HepG2 (cell line): ENCODE measurements at regions not wholly inside any gene's neighbourhood (a gene's known extent, or its start where the extent isn't known, plus 50 kb on each side); places are given as distances from the start of the nearest gene placed in this dataset.

Experiments used
- ATAC-seq: fragments of 200-7000 bp; cut with Tn5 transposase; 3 replicates; pipeline ENCODE4 v1.9.1; 2020; ENCODE audit warnings: mild to moderate bottlenecking, moderate library complexity
- BruUV-seq: library from RNA; stranded (reverse); fragments of 400-500 nt; replicated peaks from 2 replicates; lab custom pipeline; 2021; lab: Mats Ljungman, UMichigan
- CTCF ChIA-PET: fragments of 300-600 bp; formaldehyde crosslinking; extraction: SDS; loops from one replicate; lab custom pipeline; 2021; ENCODE audit warnings: low total read pairs, inconsistent platforms, low intra/inter-chr PET ratio; lab: Yijun Ruan, JAX
- POLR2A ChIA-PET: fragments of 350-600 bp; sonication (Branson Sonifier 250); formaldehyde crosslinking; loops from one replicate; lab custom pipeline; 2020; ENCODE audit warnings: antibody characterized with exemption, inconsistent platforms; lab: Yijun Ruan, JAX
- DNase-seq: peaks from one replicate; pipeline ENCODE4 v3.0.0-alpha.2; 2015; ENCODE audit warnings: low spot score
- FAIRE-seq: peaks from 3 replicates; lab custom pipeline; 2011; peaks lifted over from hg19 to GRCh38; lab: Jason Lieb, UNC
- H2AFZ ChIP-seq: one replicate; pipeline ENCODE4 v1.6.1; 2011; ENCODE audit warnings: low read length, inconsistent platforms
- H3K27ac ChIP-seq: fragments of 300-600 bp; 3 replicates; pipeline ENCODE4 v1.8.0; 2011; ENCODE audit warnings: mixed run types, mild to moderate bottlenecking, mixed read lengths, low read length, inconsistent platforms; ENCODE audit not compliant: insufficient read depth; ENCODE audit errors: extremely low read length
- H3K27me3 ChIP-seq, 2 experiments: fragments of 200-600 bp in 1 of 2; 2 replicates in 1 of 2; 3 replicates in 1 of 2; pipeline versions ENCODE4 v1.6.0 to v1.8.0; 2011; ENCODE audit warnings: low read length in 2 of 2, mild to moderate bottlenecking in 2 of 2, moderate library complexity in 2 of 2, inconsistent platforms in 1 of 2; ENCODE audit not compliant: insufficient read depth in 2 of 2, control insufficient read depth in 1 of 2
- H3K36me3 ChIP-seq, 2 experiments: fragments of 200-600 bp in 1 of 2; replicated peaks in 1 of 2; 2 replicates in 1 of 2; 3 replicates in 1 of 2; pipeline versions ENCODE4 v1.5.1 to v1.8.0; 2011; ENCODE audit warnings: low read length in 2 of 2, inconsistent platforms in 1 of 2; ENCODE audit not compliant: insufficient read depth in 2 of 2, control insufficient read depth in 1 of 2
- H3K4me1 ChIP-seq: 2 replicates; pipeline ENCODE4 v1.5.1; 2012; ENCODE audit warnings: low read length, inconsistent platforms; ENCODE audit not compliant: insufficient read depth
- H3K4me2 ChIP-seq: 2 replicates; pipeline ENCODE4 v1.6.0; 2011; ENCODE audit warnings: low read depth, low read length, inconsistent platforms
- H3K4me3 ChIP-seq, 3 experiments: fragments of 200-600 bp in 1 of 3; sonication (generic), shearing (Covaris generic) in 1 of 3; replicated peaks in 1 of 3; 2 replicates each; pipeline ENCODE4 v1.5.1; 2011 to 2016; ENCODE audit warnings: low read length in 3 of 3, inconsistent platforms in 2 of 3, low read depth in 2 of 3, mild to moderate bottlenecking in 2 of 3, control low read depth in 1 of 3, mixed read lengths in 1 of 3; ENCODE audit not compliant: insufficient read depth in 1 of 3
- H3K79me2 ChIP-seq: one replicate; pipeline ENCODE4 v1.6.1; 2011; ENCODE audit warnings: low read length, inconsistent platforms; ENCODE audit not compliant: insufficient read depth
- H3K9ac ChIP-seq: 2 replicates; pipeline ENCODE4 v1.6.0; 2011; ENCODE audit warnings: mild to moderate bottlenecking, low read depth, low read length, inconsistent platforms; ENCODE audit not compliant: insufficient read depth
- H3K9me3 ChIP-seq: 2 replicates; pipeline ENCODE4 v1.5.1; 2012; ENCODE audit warnings: mild to moderate bottlenecking, low read length
- H4K20me1 ChIP-seq: 2 replicates; pipeline ENCODE4 v1.6.0; 2011; ENCODE audit warnings: inconsistent platforms, mild to moderate bottlenecking, low read length, moderate library complexity; ENCODE audit not compliant: insufficient read depth
- AHDC1 ChIP-seq: sonication (generic); formaldehyde crosslinking; IDR thresholded peaks from 2 replicates; pipeline ENCODE4 v1.5.1; 2020; ENCODE audit warnings: mild to moderate bottlenecking, missing genetic modification reagents, borderline replicate concordance
- HIVEP1 ChIP-seq: sonication (generic); formaldehyde crosslinking; IDR thresholded peaks from 2 replicates; pipeline ENCODE4 v1.4.0; 2020; ENCODE audit warnings: mild to moderate bottlenecking, missing genetic modification reagents
- HMGA1 ChIP-seq: sonication (generic); formaldehyde crosslinking; conservative IDR thresholded peaks from 2 replicates; pipeline ENCODE4 v1.4.0; 2020; ENCODE audit warnings: missing genetic modification reagents
- KDM5B ChIP-seq: sonication (generic); formaldehyde crosslinking; IDR thresholded peaks from 2 replicates; pipeline ENCODE4 v1.4.0; 2020; ENCODE audit warnings: missing genetic modification reagents, mild to moderate bottlenecking, borderline replicate concordance
- KLF9 ChIP-seq: IDR thresholded peaks from 2 replicates; pipeline ENCODE4 v1.6.1; 2016; ENCODE audit warnings: low read depth
- MAX ChIP-seq: IDR thresholded peaks from 2 replicates; pipeline ENCODE4 v1.6.1; 2012; ENCODE audit warnings: inconsistent platforms
- MED8 ChIP-seq: sonication (generic); formaldehyde crosslinking; IDR thresholded peaks from 2 replicates; pipeline ENCODE4 v1.8.1; 2023; ENCODE audit warnings: mild to moderate bottlenecking, missing genetic modification reagents; ENCODE audit not compliant: insufficient replicate concordance
- MXD1 ChIP-seq: sonication (generic); formaldehyde crosslinking; IDR thresholded peaks from 2 replicates; pipeline ENCODE4 v1.4.0; 2020; ENCODE audit warnings: mild to moderate bottlenecking, missing genetic modification reagents
- RFX3 ChIP-seq: IDR thresholded peaks from 2 replicates; pipeline ENCODE4 v1.6.1; 2016; ENCODE audit warnings: missing biosample characterization, missing genetic modification reagents
- SP4 ChIP-seq: sonication (generic); formaldehyde crosslinking; IDR thresholded peaks from 2 replicates; pipeline ENCODE4 v1.8.1; 2023; ENCODE audit warnings: mild to moderate bottlenecking, missing genetic modification reagents
- TSC22D2 ChIP-seq: sonication (generic); formaldehyde crosslinking; IDR thresholded peaks from 2 replicates; pipeline ENCODE4 v1.5.1; 2020; ENCODE audit warnings: missing genetic modification reagents, mild to moderate bottlenecking, borderline replicate concordance
- YEATS4 ChIP-seq: sonication (generic); formaldehyde crosslinking; IDR thresholded peaks from 2 replicates; pipeline ENCODE4 v1.4.0; 2020; ENCODE audit warnings: missing genetic modification reagents, borderline replicate concordance
- ZMAT3 ChIP-seq: sonication (generic); formaldehyde crosslinking; conservative IDR thresholded peaks from 2 replicates; pipeline ENCODE4 v1.7.0; 2021; ENCODE audit warnings: missing genetic modification reagents
- ZNF10 ChIP-seq: sonication (generic); formaldehyde crosslinking; IDR thresholded peaks from 2 replicates; pipeline ENCODE4 v1.4.0; 2020; ENCODE audit warnings: mild to moderate bottlenecking, low read depth, missing genetic modification reagents, borderline replicate concordance
- ZNF34 ChIP-seq: sonication (generic); formaldehyde crosslinking; IDR thresholded peaks from 2 replicates; pipeline ENCODE4 v1.4.0; 2020; ENCODE audit warnings: mild to moderate bottlenecking, missing genetic modification reagents, borderline replicate concordance
- ZNF552 ChIP-seq: sonication (generic); formaldehyde crosslinking; IDR thresholded peaks from 2 replicates; pipeline ENCODE4 v1.9.0; 2022; ENCODE audit warnings: missing genetic modification reagents, mild to moderate bottlenecking, borderline replicate concordance
- ZNF773 ChIP-seq: sonication (generic); formaldehyde crosslinking; IDR thresholded peaks from 2 replicates; pipeline ENCODE4 v1.4.0; 2020; ENCODE audit warnings: missing genetic modification reagents, borderline replicate concordance
- WGBS: methylation state at CpG from one replicate; pipeline ENCODE4 v1.1.6; 2017; ENCODE audit warnings: low lambda C conversion rate; 5-methylcytosine and 5-hydroxymethylcytosine counted together
- in situ Hi-C: cut with HindIII; loops from 2 replicates; pipeline ENCODE4 v1.10.0; 2017; ENCODE audit warnings: low pct_unique_long_range_greater_than_20kb; ENCODE audit not compliant: extremely low pct_ligation_motif_present
- intact Hi-C: fragments of 100-400 bp; cut with micrococcal nuclease; formaldehyde crosslinking; loops from one replicate; pipeline ENCODE4 v1.10.0; 2022; ENCODE audit not compliant: unreplicated experiment

GRCh38 chr2:9692456-9693195 is 61.8 kb upstream of the YWHAQ start:
- Histone ChIP-seq H3K27ac (no peak overlapping the region), H3K4me1 (peaks cover 3% of the 10 kb centered on the region), H3K36me3 (no peaks in the 10 kb centered on the region), H3K9ac (no peak overlapping the region), H3K4me3 (no peak overlapping the region), H3K4me2 (no peak overlapping the region), H4K20me1 (no peaks in the 10 kb centered on the region), H3K9me3 (no peaks in the 10 kb centered on the region), H3K79me2 (no peaks in the 10 kb centered on the region), H2AFZ (no peak overlapping the region), H3K27me3 (peaks cover 2 to 29% of the 10 kb centered on the region in 2 experiments)
- no peak for FAIRE-seq
- in situ Hi-C loops: no loop called here
- POLR2A ChIA-PET: no interaction called here
- intact Hi-C loops: no loop called here
- no peak for DNase-seq
- 49% methylated on average over 20 of the region's 20 CpGs for WGBS
- CTCF ChIA-PET: no interaction called here
- ATAC-seq: no peak
- BruUV-seq: no TSS peak
- TF ChIP-seq AHDC1 (CRISPR knock-in tag) (no peak), ZNF34 (no peak), MED8 (CRISPR knock-in tag) (no peak), RFX3 (CRISPR knock-in tag) (no peak), YEATS4 (no peak), KLF9 (CRISPR knock-in tag) (no peak), KDM5B (no peak), HIVEP1 (CRISPR knock-in tag) (no peak), ZMAT3 (CRISPR knock-in tag) (no peak), ZNF10 (no peak), MAX (no peak), MXD1 (CRISPR knock-in tag) (no peak), HMGA1 (no peak), SP4 (CRISPR knock-in tag) (no peak), ZNF773 (CRISPR knock-in tag) (no peak), ZNF552 (CRISPR knock-in tag) (no peak), TSC22D2 (CRISPR knock-in tag) (no peak)
